ENCODE measurements at regions not wholly inside any gene's neighbourhood (a gene's known extent, or its start where the extent isn't known, plus 50 kb on each side); places are given as distances from the start of the nearest gene placed in this dataset.
"Not testable (repeated sequence)": the region's sequence is repeated elsewhere in the genome, so short reads cannot be mapped to it uniquely, and the experiment has no call there.

- no peak for DNase-seq (ENCODE audit: low read depth)
- no peak overlapping the region for H3K4me3 ChIP-seq (ENCODE audit: low read depth, low read length)
- TF ChIP-seq CTCF (IDR thresholded peaks at IDR 0.05; ENCODE audit: low read depth, low read length, missing control alignments): no peak
- in situ Hi-C loops (cut with HindIII; ENCODE audit: low sequenced_read_pairs): no loop called here
These were observed 607.5 kb upstream of the BCHE start for GRCh38 chr3:166444756-166445155.

DNA sequence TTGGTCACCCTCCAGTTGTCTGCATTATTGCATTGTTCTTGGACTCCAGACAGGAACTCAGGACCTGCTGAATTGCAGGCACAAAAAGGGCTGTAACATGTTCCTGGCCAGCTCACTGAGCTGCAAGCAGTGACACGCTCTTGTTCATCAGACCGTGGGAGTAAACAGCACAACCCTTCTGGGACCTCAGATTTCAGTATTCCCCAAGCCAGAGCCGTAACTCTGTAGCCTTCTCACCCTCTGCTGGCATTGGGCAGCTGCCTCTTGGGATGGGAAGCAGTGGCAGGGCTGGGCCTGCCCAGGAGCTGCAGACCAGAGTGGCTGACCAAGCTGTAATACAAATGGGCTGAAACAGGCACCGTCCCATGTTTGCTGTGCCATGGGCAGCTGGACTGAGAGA lies 607.1 kb upstream of the BCHE start:
- DNase-seq (ENCODE audit: low read depth): no peak
- no peak overlapping the region for H3K4me3 ChIP-seq (ENCODE audit: low read depth, low read length)
- in situ Hi-C loops (cut with HindIII; ENCODE audit: low sequenced_read_pairs): no loop called here
- TF ChIP-seq CTCF (IDR thresholded peaks at IDR 0.05; ENCODE audit: low read depth, low read length, missing control alignments): no peak

DNA sequence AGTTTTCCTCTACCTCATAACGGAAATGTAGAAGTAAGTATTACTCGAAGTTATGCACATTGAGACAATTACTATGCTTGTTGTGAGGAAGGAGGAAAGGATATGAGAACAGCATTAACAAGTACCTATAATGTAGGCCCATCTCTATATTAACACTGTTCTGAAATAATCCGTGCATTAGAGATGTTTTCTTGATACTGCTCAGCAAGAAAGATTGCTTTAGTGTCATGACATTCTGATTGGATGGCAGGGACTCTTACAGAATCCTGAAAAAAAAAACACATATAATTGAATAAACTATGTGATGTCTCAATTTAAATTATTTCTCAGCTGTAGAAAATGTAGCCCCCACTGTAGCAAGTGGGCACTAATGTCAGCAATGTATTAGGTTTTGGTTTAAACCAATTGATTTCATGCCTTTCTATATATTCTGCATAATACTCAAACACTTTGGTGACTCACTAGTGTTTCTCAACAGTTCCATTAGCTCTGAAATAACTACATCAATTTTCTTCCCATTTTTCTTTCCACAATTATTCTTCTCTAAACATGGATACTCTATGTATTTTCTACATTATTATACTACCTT lies 598.3 kb upstream of the BCHE start:
- H3K4me3 ChIP-seq (ENCODE audit: low read depth, low read length): no peak overlapping the region
- in situ Hi-C loops (cut with HindIII; ENCODE audit: low sequenced_read_pairs): no loop called here
- DNase-seq (ENCODE audit: low read depth): no peak
- TF ChIP-seq CTCF (IDR thresholded peaks at IDR 0.05; ENCODE audit: low read depth, low read length, missing control alignments): no peak

- in situ Hi-C loops (cut with HindIII; ENCODE audit: low sequenced_read_pairs): no loop called here
- no peak for TF ChIP-seq CTCF (IDR thresholded peaks at IDR 0.05; ENCODE audit: low read depth, low read length, missing control alignments)
- DNase-seq (ENCODE audit: low read depth): no peak
- no peak overlapping the region for H3K4me3 ChIP-seq (ENCODE audit: low read depth, low read length)
These were observed 595.8 kb upstream of the BCHE start for GRCh38 chr3:166433060-166433459.

- no peak overlapping the region for H3K4me3 ChIP-seq (ENCODE audit: low read depth, low read length)
- no peak for DNase-seq (ENCODE audit: low read depth)
- TF ChIP-seq CTCF (IDR thresholded peaks at IDR 0.05; ENCODE audit: low read depth, low read length, missing control alignments): no peak
- in situ Hi-C loops (cut with HindIII; ENCODE audit: low sequenced_read_pairs): no loop called here
These were observed 588.8 kb upstream of the BCHE start for GRCh38 chr3:166425900-166426611.

- in situ Hi-C loops (cut with HindIII; ENCODE audit: low sequenced_read_pairs): no loop called here
- no peak overlapping the region for H3K4me3 ChIP-seq (ENCODE audit: low read depth, low read length)
- no peak for TF ChIP-seq CTCF (IDR thresholded peaks at IDR 0.05; ENCODE audit: low read depth, low read length, missing control alignments)
- no peak for DNase-seq (ENCODE audit: low read depth)
These were observed 587.8 kb upstream of the BCHE start for GRCh38 chr3:166425021-166425420.

DNA sequence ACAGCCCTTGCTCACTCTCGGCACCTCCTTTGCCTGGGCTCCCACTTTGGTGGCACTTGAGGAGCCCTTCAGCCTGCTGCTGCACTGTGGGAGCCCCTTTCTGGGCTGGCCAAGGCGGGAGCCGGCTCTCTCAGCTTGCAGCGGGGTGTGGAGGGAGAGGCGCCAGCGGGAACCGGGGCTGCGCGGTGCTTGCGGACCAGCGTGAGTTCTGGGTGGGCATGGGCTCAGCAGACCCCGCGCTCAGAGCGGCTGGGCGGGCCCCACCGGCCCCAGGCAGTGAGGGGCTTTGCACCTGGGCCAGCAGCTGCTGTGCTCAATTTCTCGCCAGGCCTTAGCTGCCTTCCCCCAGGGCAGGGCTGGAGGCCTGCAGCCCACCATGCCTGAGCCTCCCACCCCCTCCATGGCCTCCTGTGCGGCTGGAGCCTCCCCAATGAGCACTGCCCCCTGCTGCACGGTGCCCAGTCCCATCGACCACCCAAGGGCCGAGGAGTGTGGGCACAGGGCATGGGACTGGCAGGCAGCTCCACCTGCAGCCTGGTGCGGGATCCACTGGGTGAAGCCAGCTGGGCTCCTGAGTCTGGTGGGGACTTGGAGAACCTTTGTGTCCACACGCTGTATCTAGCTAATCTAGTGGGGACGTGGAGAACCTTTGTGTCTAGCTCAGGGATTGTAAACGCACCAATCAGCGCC lies 586.7 kb upstream of the BCHE start:
- H3K4me3 ChIP-seq (ENCODE audit: low read depth, low read length); DNase-seq (ENCODE audit: low read depth); in situ Hi-C loops (cut with HindIII; ENCODE audit: low sequenced_read_pairs): not testable (repeated sequence)
